NB4 (cell line): ENCODE measurements at regions not wholly inside any gene's neighbourhood (a gene's known extent, or its start where the extent isn't known, plus 50 kb on each side); places are given as distances from the start of the nearest gene placed in this dataset.

Experiments
- MYC ChIP-seq: IDR thresholded peaks from 2 replicates; pipeline ENCODE4 v1.6.1; 2011; ENCODE audit warnings: low read depth, low read length
- POLR2A ChIP-seq: IDR thresholded peaks from 2 replicates; pipeline ENCODE4 v1.6.1; 2011; ENCODE audit warnings: mild to moderate bottlenecking; ENCODE audit not compliant: insufficient read length; ENCODE audit errors: extremely low read depth
- TF ChIP-seq, protein P1 (sequence below): IDR thresholded peaks from one replicate; pipeline ENCODE4 v1.5.1; 2012; ENCODE audit warnings: low read depth, low read length
- TF ChIP-seq, protein P2 (sequence below): IDR thresholded peaks from 2 replicates; pipeline ENCODE4 v1.6.1; 2011; ENCODE audit warnings: low read depth, low read length

DNA sequence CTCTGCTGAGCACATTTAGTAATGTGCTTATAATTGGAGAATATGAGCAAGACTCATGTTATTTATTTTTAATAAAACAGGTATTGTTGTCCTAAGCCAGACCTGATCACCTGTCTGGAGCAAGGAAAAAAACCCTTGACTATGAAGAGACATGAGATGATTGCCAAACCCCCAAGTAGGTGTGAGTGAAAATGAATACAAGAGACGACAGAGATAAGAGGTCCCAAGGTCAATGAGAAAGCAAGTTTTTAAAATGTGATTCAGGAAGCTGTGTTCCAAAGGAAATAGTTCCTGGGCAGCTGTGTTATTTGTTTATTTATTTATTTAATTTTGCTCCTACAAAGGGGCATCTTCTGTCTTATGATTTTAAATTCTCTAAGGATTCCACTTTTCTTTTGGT lies 83.1 kb downstream of the ZNF486 start:
- TF ChIP-seq, protein P1, sequence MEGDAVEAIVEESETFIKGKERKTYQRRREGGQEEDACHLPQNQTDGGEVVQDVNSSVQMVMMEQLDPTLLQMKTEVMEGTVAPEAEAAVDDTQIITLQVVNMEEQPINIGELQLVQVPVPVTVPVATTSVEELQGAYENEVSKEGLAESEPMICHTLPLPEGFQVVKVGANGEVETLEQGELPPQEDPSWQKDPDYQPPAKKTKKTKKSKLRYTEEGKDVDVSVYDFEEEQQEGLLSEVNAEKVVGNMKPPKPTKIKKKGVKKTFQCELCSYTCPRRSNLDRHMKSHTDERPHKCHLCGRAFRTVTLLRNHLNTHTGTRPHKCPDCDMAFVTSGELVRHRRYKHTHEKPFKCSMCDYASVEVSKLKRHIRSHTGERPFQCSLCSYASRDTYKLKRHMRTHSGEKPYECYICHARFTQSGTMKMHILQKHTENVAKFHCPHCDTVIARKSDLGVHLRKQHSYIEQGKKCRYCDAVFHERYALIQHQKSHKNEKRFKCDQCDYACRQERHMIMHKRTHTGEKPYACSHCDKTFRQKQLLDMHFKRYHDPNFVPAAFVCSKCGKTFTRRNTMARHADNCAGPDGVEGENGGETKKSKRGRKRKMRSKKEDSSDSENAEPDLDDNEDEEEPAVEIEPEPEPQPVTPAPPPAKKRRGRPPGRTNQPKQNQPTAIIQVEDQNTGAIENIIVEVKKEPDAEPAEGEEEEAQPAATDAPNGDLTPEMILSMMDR, result no peak
- TF ChIP-seq POLR2A, result no peak
- TF ChIP-seq, protein P2, sequence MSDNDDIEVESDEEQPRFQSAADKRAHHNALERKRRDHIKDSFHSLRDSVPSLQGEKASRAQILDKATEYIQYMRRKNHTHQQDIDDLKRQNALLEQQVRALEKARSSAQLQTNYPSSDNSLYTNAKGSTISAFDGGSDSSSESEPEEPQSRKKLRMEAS, result no peak
- TF ChIP-seq MYC, result no peak
